Lower leg skin (tissue), 4 donors: ENCODE measurements at regions not wholly inside any gene's neighbourhood (a gene's known extent, or its start where the extent isn't known, plus 50 kb on each side); places are given as distances from the start of the nearest gene placed in this dataset.

ENCODE experiments used
- DNase-seq, 2 donors: peaks; one replicate each; pipeline ENCODE4 v3.0.0-alpha.2; 2019; ENCODE audit warnings: low spot score in 2 of 2
- H3K4me3 ChIP-seq: fragments of 200-600 bp; sonication (generic); 2 replicates; pipeline ENCODE4 v1.5.1; 2017; ENCODE audit warnings: mild to moderate bottlenecking, low read depth; ENCODE audit not compliant: poor library complexity, severe bottlenecking
- POLR2A ChIP-seq, 2 donors: fragments of 450-650 bp; IDR thresholded peaks; one replicate each; pipeline ENCODE4 v1.6.1; 2016 to 2017; ENCODE audit warnings: antibody characterized with exemption in 2 of 2, mild to moderate bottlenecking in 1 of 2, moderate library complexity in 1 of 2
- WGBS, 2 donors: methylation state at CpG; one replicate each; pipeline ENCODE4 v1.1.5; 2018; 5-methylcytosine and 5-hydroxymethylcytosine counted together
- intact Hi-C: fragments of 100-400 bp; cut with DNase I; formaldehyde crosslinking; loops from one replicate; pipeline ENCODE4 v1.15.0; 2023; ENCODE audit warnings: low total_unique reads
- TF ChIP-seq, protein P1 (sequence below), 3 donors: fragments of 450-650 bp; IDR thresholded peaks; one replicate each; pipeline ENCODE4 v1.5.1; 2016; ENCODE audit warnings: antibody characterized with exemption in 3 of 3, mild to moderate bottlenecking in 3 of 3, moderate library complexity in 2 of 3

DNA sequence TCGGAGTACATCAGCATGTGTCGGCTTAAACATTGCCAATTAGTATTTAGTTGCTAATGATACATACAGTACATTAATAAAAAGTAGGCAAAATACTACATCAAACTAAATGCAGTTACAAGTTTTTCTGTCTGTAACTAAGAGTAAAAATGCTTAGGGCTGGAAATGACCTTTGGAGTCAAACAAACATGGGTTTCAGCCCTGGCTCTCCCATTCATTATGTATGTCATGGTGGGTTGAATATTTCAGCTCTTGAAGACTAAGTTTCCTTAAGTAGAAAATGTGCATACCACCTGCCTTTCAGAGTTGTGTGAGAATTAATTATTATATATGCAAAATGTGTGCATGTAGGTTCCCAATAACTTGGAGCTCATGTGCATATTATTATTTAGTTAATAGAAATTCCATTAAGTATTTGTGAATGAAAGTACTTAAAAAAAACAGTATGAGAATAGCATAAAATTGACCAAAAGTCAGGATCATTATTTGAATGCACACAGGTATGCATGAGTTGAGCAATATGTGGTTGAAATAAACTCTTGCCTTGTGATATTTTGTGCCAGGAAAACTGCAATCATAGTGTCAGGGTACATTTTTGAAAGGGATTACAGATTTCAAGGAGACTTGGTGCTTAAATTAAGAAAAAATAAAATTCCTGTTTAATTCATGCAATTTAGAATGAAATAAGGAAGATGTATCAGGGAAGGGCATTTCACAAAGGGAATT, 2048.7 kb downstream of the PCDH7 start:
- intact Hi-C loops, result no loop called here
- no peak overlapping the region for H3K4me3 ChIP-seq
- 92 to 95% methylated on average over 2 of the region's 2 CpGs for WGBS, 2 donors
- DNase-seq, result no peak
- TF ChIP-seq POLR2A (IDR thresholded peaks at IDR 0.05), result no peak
- TF ChIP-seq, protein P1, sequence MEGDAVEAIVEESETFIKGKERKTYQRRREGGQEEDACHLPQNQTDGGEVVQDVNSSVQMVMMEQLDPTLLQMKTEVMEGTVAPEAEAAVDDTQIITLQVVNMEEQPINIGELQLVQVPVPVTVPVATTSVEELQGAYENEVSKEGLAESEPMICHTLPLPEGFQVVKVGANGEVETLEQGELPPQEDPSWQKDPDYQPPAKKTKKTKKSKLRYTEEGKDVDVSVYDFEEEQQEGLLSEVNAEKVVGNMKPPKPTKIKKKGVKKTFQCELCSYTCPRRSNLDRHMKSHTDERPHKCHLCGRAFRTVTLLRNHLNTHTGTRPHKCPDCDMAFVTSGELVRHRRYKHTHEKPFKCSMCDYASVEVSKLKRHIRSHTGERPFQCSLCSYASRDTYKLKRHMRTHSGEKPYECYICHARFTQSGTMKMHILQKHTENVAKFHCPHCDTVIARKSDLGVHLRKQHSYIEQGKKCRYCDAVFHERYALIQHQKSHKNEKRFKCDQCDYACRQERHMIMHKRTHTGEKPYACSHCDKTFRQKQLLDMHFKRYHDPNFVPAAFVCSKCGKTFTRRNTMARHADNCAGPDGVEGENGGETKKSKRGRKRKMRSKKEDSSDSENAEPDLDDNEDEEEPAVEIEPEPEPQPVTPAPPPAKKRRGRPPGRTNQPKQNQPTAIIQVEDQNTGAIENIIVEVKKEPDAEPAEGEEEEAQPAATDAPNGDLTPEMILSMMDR (IDR thresholded peaks at IDR 0.05), result no peak

DNA sequence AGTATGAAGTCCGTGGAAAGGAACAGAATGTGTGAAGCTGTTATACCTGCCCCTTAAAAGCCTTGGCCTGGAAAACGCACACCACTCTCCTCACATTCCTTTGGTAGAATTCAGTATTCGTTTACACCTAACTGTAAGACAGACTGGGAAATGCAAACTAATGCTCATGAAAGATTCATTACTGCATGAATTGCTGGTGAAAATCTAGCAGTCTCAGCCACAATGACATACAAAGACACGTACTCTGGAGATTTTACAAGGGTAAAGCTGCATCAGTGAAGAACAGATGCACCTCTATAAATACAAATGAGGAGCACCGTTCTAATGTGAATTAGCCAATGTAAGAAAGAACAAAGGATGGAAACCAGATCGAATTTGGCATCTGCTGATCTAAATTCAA, 2051.3 kb downstream of the PCDH7 start:
- H3K4me3 ChIP-seq, result no peak overlapping the region
- 73 to 80% methylated on average over 6 of the region's 6 CpGs for WGBS, 2 donors
- no peak for DNase-seq
- TF ChIP-seq, protein P1 (IDR thresholded peaks at IDR 0.05), result no peak
- TF ChIP-seq POLR2A (IDR thresholded peaks at IDR 0.05), result no peak
- intact Hi-C loops, result no loop called here

DNA sequence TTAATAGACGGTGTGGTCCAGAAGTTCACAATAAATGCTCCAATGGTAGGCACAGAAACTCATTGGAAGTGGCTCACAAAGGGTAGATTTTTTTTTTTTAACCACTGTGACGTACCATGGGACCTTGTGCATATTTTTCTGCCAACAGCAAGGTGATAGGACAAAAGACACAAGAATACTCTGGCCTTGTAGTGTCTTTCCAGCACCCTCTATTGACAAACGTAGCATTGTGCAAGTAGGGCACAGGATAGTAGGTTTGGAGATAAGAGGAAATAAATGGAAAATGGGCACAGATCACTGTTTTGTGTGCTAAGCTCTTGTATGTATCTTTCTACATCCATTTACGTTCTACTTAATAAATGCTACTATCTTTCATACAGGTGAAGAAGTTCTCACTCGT, 2054.9 kb downstream of the PCDH7 start:
- no peak for DNase-seq
- H3K4me3 ChIP-seq, result no peak overlapping the region
- 67 to 77% methylated on average over 5 of the region's 5 CpGs for WGBS, 2 donors
- TF ChIP-seq, protein P1 (IDR thresholded peaks at IDR 0.05), result no peak
- TF ChIP-seq POLR2A (IDR thresholded peaks at IDR 0.05), result no peak
- intact Hi-C loops, result no loop called here

DNA sequence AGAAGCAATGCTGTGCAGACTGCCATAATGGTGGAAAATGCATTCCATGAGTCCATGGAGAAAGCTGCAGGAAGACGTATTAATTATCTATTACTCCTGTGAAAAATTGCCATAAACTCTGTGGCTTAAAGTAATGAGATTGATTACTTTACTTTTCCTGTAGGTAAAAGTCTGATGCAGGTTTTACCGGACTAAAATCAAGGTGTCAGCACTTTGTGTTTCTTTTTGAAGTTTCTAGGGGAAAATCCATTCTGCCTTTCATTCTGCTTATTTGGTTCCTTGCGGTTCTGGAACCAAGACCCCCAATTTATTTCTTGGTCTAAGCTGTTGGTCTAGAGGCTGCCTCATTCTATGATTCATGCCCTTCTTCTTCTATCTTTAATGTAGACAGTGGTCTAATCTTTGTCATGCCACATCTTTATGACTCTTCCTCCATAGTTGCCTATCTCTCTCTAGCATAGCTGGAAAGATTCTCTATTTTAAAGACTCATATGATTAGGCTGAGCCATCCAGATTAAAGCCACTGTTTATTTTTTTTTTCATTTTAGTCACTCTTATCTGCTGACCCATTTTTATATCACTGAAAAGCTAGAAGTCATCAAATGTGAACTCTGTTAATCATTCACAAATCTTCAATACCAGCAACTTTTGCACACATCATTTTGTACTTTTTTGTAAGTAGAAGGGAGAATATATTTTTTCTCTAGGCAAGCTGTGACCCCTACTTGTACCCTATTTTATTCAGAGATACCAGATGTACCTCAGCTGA, 2056.4 kb downstream of the PCDH7 start:
- no peak for DNase-seq
- TF ChIP-seq POLR2A (IDR thresholded peaks at IDR 0.05), result no peak
- TF ChIP-seq, protein P1 (IDR thresholded peaks at IDR 0.05), result no peak
- intact Hi-C loops, result no loop called here
- H3K4me3 ChIP-seq, result no peak overlapping the region
- 78 to 80% methylated on average over 3 of the region's 3 CpGs for WGBS, 2 donors

DNA sequence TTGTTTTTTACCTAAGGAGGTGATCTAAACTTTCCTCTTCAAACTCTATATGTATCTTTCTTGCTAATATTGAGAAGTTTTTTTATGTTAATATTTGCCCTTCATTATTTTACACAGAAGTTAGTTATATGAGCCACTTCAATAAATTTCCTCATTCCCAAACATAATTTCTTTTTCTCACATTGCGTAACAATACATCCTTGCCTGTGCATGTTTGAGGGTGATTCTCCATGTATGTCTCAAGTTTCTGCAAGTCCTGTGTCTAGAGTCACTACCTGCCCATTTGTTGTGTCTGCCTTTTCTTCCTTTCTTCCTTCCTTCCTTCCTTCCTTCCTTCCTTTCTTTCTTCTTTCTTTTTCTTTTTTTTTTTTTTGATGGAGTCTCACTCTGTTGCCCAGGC, 2057.9 kb downstream of the PCDH7 start:
- H3K4me3 ChIP-seq, result no peak overlapping the region
- intact Hi-C loops, result no loop called here
- TF ChIP-seq, protein P1 (IDR thresholded peaks at IDR 0.05), result no peak
- TF ChIP-seq POLR2A (IDR thresholded peaks at IDR 0.05), result no peak
- no peak for DNase-seq
- 65 to 70% methylated on average over 1 of the region's 1 CpG for WGBS, 2 donors
